H1 (cell line): ENCODE measurements at regions not wholly inside any gene's neighbourhood (a gene's known extent, or its start where the extent isn't known, plus 50 kb on each side); places are given as distances from the start of the nearest gene placed in this dataset.

Source experiments
- CTCF ChIA-PET: fragments of 300-600 bp; sonication (Branson Sonifier 250); formaldehyde crosslinking; loops from one replicate; lab custom pipeline; 2021; ENCODE audit not compliant: partially characterized antibody; lab: Charles Lee
- POLR2A ChIA-PET: fragments of 300-600 bp; sonication (Branson Sonifier 250); formaldehyde crosslinking; loops from one replicate; lab custom pipeline; 2021; ENCODE audit warnings: inconsistent platforms; ENCODE audit not compliant: partially characterized antibody; lab: Charles Lee
- DNase-seq, 2 experiments: peaks; one replicate each; pipeline versions ENCODE4 v3.0.0 to v3.0.0-alpha.2; 2010 to 2022; ENCODE audit warnings: low spot score in 2 of 2, low read depth in 1 of 2, mixed read lengths in 1 of 2
- FAIRE-seq: peaks from 2 replicates; lab custom pipeline; 2011; peaks lifted over from hg19 to GRCh38; lab: Jason Lieb, UNC
- H2AFZ ChIP-seq: 2 replicates; pipeline ENCODE4 v1.8.1; 2012; ENCODE audit warnings: low read length, inconsistent platforms
- H2AK5ac ChIP-seq: 2 replicates; pipeline ENCODE4 v1.6.1; 2013; ENCODE audit warnings: low read depth, low read length
- H2BK120ac ChIP-seq: replicated peaks from 2 replicates; pipeline ENCODE3; 2013; ENCODE audit warnings: low read depth, low read length, inconsistent platforms
- H2BK12ac ChIP-seq: 2 replicates; pipeline ENCODE4 v1.6.1; 2013; ENCODE audit warnings: low read depth, low read length
- H2BK15ac ChIP-seq: 2 replicates; pipeline ENCODE4 v1.6.1; 2013; ENCODE audit warnings: low read length
- H2BK20ac ChIP-seq: 2 replicates; pipeline ENCODE4 v1.6.1; 2013; ENCODE audit warnings: low read length
- H2BK5ac ChIP-seq: 2 replicates; pipeline ENCODE4 v1.6.1; 2013; ENCODE audit warnings: low read depth, low read length
- H3K14ac ChIP-seq: 2 replicates; pipeline ENCODE4 v1.6.1; 2013; ENCODE audit warnings: inconsistent platforms; ENCODE audit not compliant: insufficient read length
- H3K18ac ChIP-seq: 2 replicates; pipeline ENCODE4 v1.6.1; 2013; ENCODE audit warnings: low read length; ENCODE audit errors: extremely low read depth
- H3K23ac ChIP-seq: 2 replicates; pipeline ENCODE4 v1.6.1; 2013; ENCODE audit warnings: inconsistent platforms; ENCODE audit not compliant: insufficient read length
- H3K23me2 ChIP-seq: 2 replicates; pipeline ENCODE4 v1.6.1; 2013; ENCODE audit warnings: low read depth, low read length
- H3K27ac ChIP-seq: 2 replicates; pipeline ENCODE4 v1.6.1; 2011; ENCODE audit warnings: low read depth, low read length, inconsistent platforms
- H3K27me3 ChIP-seq, 4 experiments: replicated peaks in 1 of 4; 1 replicate in 1 of 4; 2 replicates in 3 of 4; pipeline versions ENCODE4 v1.6.1 to v1.8.1; 2011 to 2013; ENCODE audit warnings: low read length in 3 of 4, mild to moderate bottlenecking in 3 of 4, inconsistent platforms in 2 of 4, mixed read lengths in 2 of 4, moderate library complexity in 1 of 4; ENCODE audit not compliant: control insufficient read depth in 3 of 4, insufficient read depth in 3 of 4; ENCODE audit errors: extremely low read depth in 1 of 4
- H3K36me3 ChIP-seq, 4 experiments: 2 replicates each; pipeline versions ENCODE4 v1.6.1 to v1.8.1; 2011 to 2013; ENCODE audit warnings: mild to moderate bottlenecking in 4 of 4, low read length in 3 of 4, moderate library complexity in 2 of 4, control low read depth in 1 of 4, inconsistent platforms in 1 of 4; ENCODE audit not compliant: insufficient read depth in 4 of 4, control insufficient read depth in 2 of 4
- H3K4ac ChIP-seq: replicated peaks from 2 replicates; pipeline ENCODE3; 2013; ENCODE audit warnings: low read length, low read depth, mixed read lengths, inconsistent platforms; ENCODE audit not compliant: insufficient read length
- H3K4me1 ChIP-seq, 4 experiments: replicated peaks in 1 of 4; 1 replicate in 1 of 4; 2 replicates in 3 of 4; pipeline versions ENCODE4 v1.6.1 to v1.8.1; 2011 to 2013; ENCODE audit warnings: low read length in 3 of 4, inconsistent platforms in 2 of 4, mixed read lengths in 1 of 4; ENCODE audit not compliant: insufficient read depth in 4 of 4, control insufficient read depth in 3 of 4
- H3K4me2 ChIP-seq, 2 experiments: 2 replicates each; pipeline versions ENCODE4 v1.6.1 to v1.8.1; 2011 to 2013; ENCODE audit warnings: low read depth in 2 of 2, low read length in 2 of 2, control low read depth in 1 of 2, inconsistent platforms in 1 of 2, mild to moderate bottlenecking in 1 of 2; ENCODE audit not compliant: insufficient read depth in 1 of 2
- H3K4me3 ChIP-seq, 4 experiments: fragments of 200-600, 300-600 bp in 1 of 4; sonication (generic), shearing (Covaris generic), sonication (Bioruptor Twin) in 1 of 4; 2 replicates each; pipeline versions ENCODE4 v1.5.1 to v1.8.1; 2011 to 2016; ENCODE audit warnings: low read length in 4 of 4, low read depth in 3 of 4, control low read depth in 2 of 4, inconsistent platforms in 2 of 4, mild to moderate bottlenecking in 2 of 4, mixed read lengths in 1 of 4, moderate library complexity in 1 of 4; ENCODE audit not compliant: insufficient read depth in 2 of 4; ENCODE audit errors: extremely low read depth in 1 of 4
- H3K56ac ChIP-seq: replicated peaks from 2 replicates; pipeline ENCODE3; 2013; ENCODE audit warnings: low read depth, mild to moderate bottlenecking, mixed read lengths, low read length, inconsistent platforms; ENCODE audit not compliant: insufficient read length
- H3K79me1 ChIP-seq: 2 replicates; pipeline ENCODE4 v1.6.1; 2013; ENCODE audit warnings: low read depth, low read length, control low read depth
- H3K79me2 ChIP-seq, 2 experiments: 2 replicates each; pipeline versions ENCODE4 v1.6.1 to v1.8.1; 2012 to 2013; ENCODE audit warnings: low read length in 2 of 2, mild to moderate bottlenecking in 2 of 2, inconsistent platforms in 1 of 2; ENCODE audit not compliant: insufficient read depth in 2 of 2, control insufficient read depth in 1 of 2
- H3K9ac ChIP-seq, 4 experiments: replicated peaks in 1 of 4; 1 replicate in 1 of 4; 2 replicates in 3 of 4; pipeline versions ENCODE4 v1.6.1 to v1.8.1; 2011 to 2013; ENCODE audit warnings: low read depth in 3 of 4, low read length in 3 of 4, control low read depth in 2 of 4, mild to moderate bottlenecking in 2 of 4, moderate library complexity in 2 of 4, inconsistent platforms in 1 of 4; ENCODE audit errors: extremely low read depth in 1 of 4
- H3K9me3 ChIP-seq, 2 experiments: 2 replicates each; pipeline versions ENCODE4 v1.6.1 to v1.8.1; 2012 to 2013; ENCODE audit warnings: mild to moderate bottlenecking in 2 of 2, moderate library complexity in 2 of 2, control low read depth in 1 of 2, inconsistent platforms in 1 of 2, low read depth in 1 of 2, low read length in 1 of 2, mixed read lengths in 1 of 2; ENCODE audit not compliant: insufficient read depth in 2 of 2
- H4K20me1 ChIP-seq, 2 experiments: replicated peaks in 1 of 2; 2 replicates each; pipeline versions ENCODE3 to v1.8.1; 2011 to 2013; ENCODE audit warnings: inconsistent platforms in 2 of 2, low read length in 2 of 2, mild to moderate bottlenecking in 1 of 2; ENCODE audit not compliant: insufficient read depth in 2 of 2, control insufficient read depth in 1 of 2
- H4K5ac ChIP-seq: 2 replicates; pipeline ENCODE4 v1.6.1; 2013; ENCODE audit warnings: low read length, low read depth, mixed read lengths, inconsistent platforms; ENCODE audit not compliant: insufficient read length
- H4K8ac ChIP-seq: 2 replicates; pipeline ENCODE4 v1.8.0; 2013; ENCODE audit warnings: mild to moderate bottlenecking, moderate library complexity, low read length, inconsistent platforms; ENCODE audit not compliant: insufficient read depth; ENCODE audit errors: extremely low read depth
- H4K91ac ChIP-seq: replicated peaks from 2 replicates; pipeline ENCODE3; 2013; ENCODE audit warnings: low read length, mixed read lengths, inconsistent platforms; ENCODE audit not compliant: insufficient read length
- CTCF ChIP-seq, 3 experiments: IDR thresholded peaks; 1 replicate in 2 of 3; 2 replicates in 1 of 3; pipeline versions ENCODE4 v1.5.1 to v1.6.1; 2011; ENCODE audit warnings: low read length in 3 of 3, mild to moderate bottlenecking in 3 of 3, inconsistent platforms in 2 of 3, low read depth in 1 of 3, moderate library complexity in 1 of 3; ENCODE audit not compliant: insufficient read depth in 1 of 3; ENCODE audit errors: control extremely low read depth in 1 of 3
- E2F6 ChIP-seq: IDR thresholded peaks from 2 replicates; pipeline ENCODE4 v1.6.1; 2012; ENCODE audit warnings: inconsistent platforms
- POLR2AphosphoS5 ChIP-seq: IDR thresholded peaks from 2 replicates; pipeline ENCODE4 v1.6.1; 2011; ENCODE audit warnings: low read depth, low read length
- TCF12 ChIP-seq: IDR thresholded peaks from 2 replicates; pipeline ENCODE4 v1.6.1; 2011; ENCODE audit warnings: low read depth, mild to moderate bottlenecking, low read length
- WGBS, 2 experiments: shearing (Covaris generic) in 1 of 2; methylation state at CpG; one replicate each; pipeline versions ENCODE4 v1.1.6 to v1.1.7; 2013 to 2015; ENCODE audit warnings: low lambda C conversion rate in 2 of 2, mixed read lengths in 2 of 2, inconsistent platforms in 1 of 2, low coverage in 1 of 2, missing lambda C conversion rate in 1 of 2; ENCODE audit not compliant: insufficient replicate concordance in 2 of 2, insufficient coverage in 1 of 2, insufficient read length in 1 of 2; ENCODE audit errors: extremely low coverage in 1 of 2, missing lambda C conversion rate in 1 of 2; 5-methylcytosine and 5-hydroxymethylcytosine counted together

DNA sequence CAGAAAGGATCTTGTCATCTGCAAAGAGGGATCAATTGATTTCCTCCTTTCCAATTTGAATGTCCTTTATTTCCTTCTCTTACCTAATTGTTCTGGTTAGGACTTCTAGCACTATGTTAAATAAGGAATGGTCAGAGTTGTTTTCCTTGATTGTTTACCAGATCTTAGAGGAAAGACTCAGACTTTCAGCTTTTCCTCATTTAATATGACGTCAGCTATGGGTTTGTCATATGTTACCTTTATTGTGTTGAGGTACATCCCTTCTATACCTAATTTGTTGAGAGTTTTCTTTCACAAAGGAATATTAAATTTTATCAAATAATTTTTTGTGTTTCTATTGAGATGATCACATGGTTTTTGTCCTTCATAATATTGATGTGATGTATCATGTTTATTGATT, 656.5 kb upstream of the GRAMD2B start:
- Histone ChIP-seq H2BK120ac (no peak overlapping the region), H4K8ac (no peak overlapping the region), H2BK15ac (no peak overlapping the region), H2BK12ac (no peak overlapping the region), H3K56ac (no peak overlapping the region), H3K36me3 (no peaks in the 10 kb centered on the region), H3K23me2 (no peaks in the 10 kb centered on the region), H2BK5ac (no peak overlapping the region), H3K4me2 (no peak overlapping the region), H3K4me3 (no peak overlapping the region), H3K9ac (no peak overlapping the region), H4K20me1 (no peaks in the 10 kb centered on the region), H3K79me2 (no peaks in the 10 kb centered on the region), H3K23ac (no peak overlapping the region), H3K4me1 (no peaks in the 10 kb centered on the region), H2AK5ac (no peak overlapping the region), H3K18ac (no peak overlapping the region), H3K79me1 (no peaks in the 10 kb centered on the region), H3K4ac (no peak overlapping the region), H2AFZ (no peak overlapping the region), H4K5ac (no peak overlapping the region), H4K91ac (no peak overlapping the region), H3K9me3 (no peaks in the 10 kb centered on the region), H3K27ac (no peak overlapping the region), H2BK20ac (no peak overlapping the region), H3K14ac (no peak overlapping the region), H3K27me3 (no peaks in the 10 kb centered on the region)
- ChIA-PET CTCF (no interaction called here), POLR2A (no interaction called here)
- FAIRE-seq (no peak), DNase-seq (no peak)
- TF ChIP-seq TCF12 = no peak
- TF ChIP-seq CTCF (IDR thresholded peaks at IDR 0.05; ENCODE audit: control extremely low read depth in 1 of 3, insufficient read depth in 1 of 3, low read depth in 1 of 3, low read length in 3 of 3) = no peak
- no peak for TF ChIP-seq E2F6
- no peak for TF ChIP-seq POLR2AphosphoS5
- WGBS, 2 experiments = 94% methylated on average over 1 of the region's 1 CpG; no CpG with 5 or more reads in 1 of the 2 experiments
